Upper lobe of left lung (tissue), 6 donors: ENCODE measurements at regions not wholly inside any gene's neighbourhood (a gene's known extent, or its start where the extent isn't known, plus 50 kb on each side); places are given as distances from the start of the nearest gene placed in this dataset.
"Not testable (repeated sequence)": the region's sequence is repeated elsewhere in the genome, so short reads cannot be mapped to it uniquely, and the experiment has no call there.

Source experiments
- ATAC-seq, 2 donors: fragments of 200-7000 bp; cut with Tn5 transposase; one replicate each; pipeline ENCODE4 v1.9.1; 2022; ENCODE audit warnings: mild to moderate bottlenecking in 2 of 2, moderate library complexity in 2 of 2; ENCODE audit not compliant: low FRiP score in 2 of 2
- DNase-seq, 2 donors: peaks; one replicate each; pipeline ENCODE4 v3.0.0-alpha.2; 2019 to 2020
- H3K27ac ChIP-seq, 4 donors: fragments of 200-600 bp; sonication (generic); one replicate each; pipeline ENCODE4 v1.5.1; 2016 to 2019
- H3K27me3 ChIP-seq, 4 donors: fragments of 200-600 bp; sonication (generic); one replicate each; pipeline ENCODE4 v1.5.1; 2017 to 2019
- H3K36me3 ChIP-seq, 4 donors: fragments of 200-600 bp; sonication (generic); one replicate each; pipeline ENCODE4 v1.5.1; 2016 to 2019
- H3K4me1 ChIP-seq, 4 donors: fragments of 200-600 bp; sonication (generic); one replicate each; pipeline ENCODE4 v1.5.1; 2018 to 2019
- H3K4me3 ChIP-seq, 4 donors: fragments of 200-600 bp; sonication (generic); one replicate each; pipeline ENCODE4 v1.5.1; 2017 to 2019; ENCODE audit warnings: mild to moderate bottlenecking in 2 of 4, moderate library complexity in 1 of 4
- H3K9me3 ChIP-seq, 4 donors: fragments of 200-600 bp; sonication (generic); one replicate each; pipeline ENCODE4 v1.5.1; 2018 to 2019
- CTCF ChIP-seq, 6 experiments: fragments of 450-650 bp in 4 of 6; fragments of 200-600 bp in 2 of 6; sonication (generic) in 2 of 6; IDR thresholded peaks; one replicate each; pipeline ENCODE4 v1.5.1; 2016 to 2019; ENCODE audit warnings: antibody characterized with exemption in 6 of 6
- EP300 ChIP-seq, 4 donors: sonication (generic); formaldehyde crosslinking; IDR thresholded peaks; one replicate each; pipeline ENCODE4 v1.5.1; 2017; ENCODE audit warnings: antibody characterized with exemption in 4 of 4, control low read depth in 2 of 4
- POLR2A ChIP-seq, 4 donors: fragments of 450-650 bp; IDR thresholded peaks; one replicate each; pipeline ENCODE4 v1.5.1; 2016 to 2017; ENCODE audit warnings: antibody characterized with exemption in 4 of 4, mild to moderate bottlenecking in 2 of 4
- POLR2AphosphoS5 ChIP-seq, 2 donors: sonication (generic); formaldehyde crosslinking; IDR thresholded peaks; one replicate each; pipeline ENCODE4 v1.5.1; 2017; ENCODE audit warnings: antibody characterized with exemption in 2 of 2
- WGBS, 2 donors: methylation state at CpG; one replicate each; pipeline ENCODE4 v1.1.5; 2017 to 2018; 5-methylcytosine and 5-hydroxymethylcytosine counted together
- donor health status: DM: no; HTN: no; CAD: no; lungs with moderate emphysema.
- donor health status: DM: no; HTN: yes; CAD: no; lungs with severe emphysema.

DNA sequence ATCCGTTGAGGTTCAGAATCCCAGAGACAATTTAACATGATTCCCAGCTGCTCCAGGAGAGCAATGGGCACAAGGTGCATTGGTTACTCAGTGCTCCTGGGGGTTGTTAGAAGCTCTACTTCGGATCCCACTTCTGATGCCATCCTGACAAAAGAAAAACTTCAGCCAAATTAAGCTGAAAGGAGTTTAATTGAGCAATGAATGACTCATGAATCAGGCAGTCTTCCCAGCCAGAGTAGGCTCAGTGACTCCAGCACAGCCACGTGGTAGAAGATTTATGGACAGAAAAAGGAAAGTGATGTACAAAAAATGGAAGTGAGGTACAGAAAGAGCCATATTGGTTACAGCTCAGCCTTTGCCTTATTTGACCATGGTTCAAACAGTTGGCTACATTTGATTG is 95.7 kb downstream of the PWWP3B start:
- H3K36me3 ChIP-seq, result no peaks in the 10 kb centered on the region
- no peaks in the 10 kb centered on the region for H3K27me3 ChIP-seq
- DNase-seq, result no peak
- H3K4me1 ChIP-seq, result no peaks in the 10 kb centered on the region
- H3K27ac ChIP-seq, result no peak overlapping the region
- no peaks in the 10 kb centered on the region for H3K9me3 ChIP-seq
- no peak for ATAC-seq
- no peak overlapping the region for H3K4me3 ChIP-seq
- TF ChIP-seq CTCF (IDR thresholded peaks at IDR 0.05) (no peak), EP300 (IDR thresholded peaks at IDR 0.05) (no peak), POLR2AphosphoS5 (IDR thresholded peaks at IDR 0.05) (no peak)
- 40 to 76% methylated on average over 3 of the region's 3 CpGs for whole genome bisulfite sequencing, 2 donors

DNA sequence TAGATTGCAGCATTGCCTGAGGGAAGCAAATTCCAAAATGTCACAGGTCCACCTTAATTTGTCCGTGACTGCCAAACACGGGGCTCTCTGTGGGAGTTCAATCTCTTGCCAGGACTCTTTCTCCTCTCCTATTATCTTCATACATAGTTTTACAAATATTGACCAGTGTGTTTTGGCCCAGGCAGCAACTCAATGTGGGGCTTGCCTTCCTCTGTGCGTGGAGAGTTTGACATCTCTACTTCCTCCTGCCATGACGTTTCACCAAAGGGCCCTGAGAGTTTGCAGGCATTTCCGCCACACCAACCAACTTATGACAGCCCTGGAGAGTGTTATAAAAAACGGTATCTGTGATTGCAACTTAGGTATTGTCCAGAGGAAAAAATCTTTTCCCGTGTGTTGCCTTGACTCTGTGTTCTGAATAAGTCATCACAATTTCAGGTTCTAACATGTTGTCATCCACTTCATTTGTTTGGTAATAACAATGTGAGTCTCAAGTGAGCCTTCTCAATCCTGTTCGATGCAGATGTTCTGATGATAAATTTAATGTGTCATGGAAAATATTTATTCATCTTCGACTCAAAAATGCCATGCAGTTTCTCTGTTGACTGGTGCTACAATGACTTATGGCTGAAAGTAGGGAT is 106.0 kb downstream of the PWWP3B start:
- not testable (repeated sequence) for H3K27ac ChIP-seq, H3K4me1 ChIP-seq, H3K36me3 ChIP-seq, DNase-seq, H3K9me3 ChIP-seq, ATAC-seq, H3K27me3 ChIP-seq, H3K4me3 ChIP-seq
- WGBS, 2 donors, result no CpG with 5 or more reads among the region's 9 CpGs

DNA sequence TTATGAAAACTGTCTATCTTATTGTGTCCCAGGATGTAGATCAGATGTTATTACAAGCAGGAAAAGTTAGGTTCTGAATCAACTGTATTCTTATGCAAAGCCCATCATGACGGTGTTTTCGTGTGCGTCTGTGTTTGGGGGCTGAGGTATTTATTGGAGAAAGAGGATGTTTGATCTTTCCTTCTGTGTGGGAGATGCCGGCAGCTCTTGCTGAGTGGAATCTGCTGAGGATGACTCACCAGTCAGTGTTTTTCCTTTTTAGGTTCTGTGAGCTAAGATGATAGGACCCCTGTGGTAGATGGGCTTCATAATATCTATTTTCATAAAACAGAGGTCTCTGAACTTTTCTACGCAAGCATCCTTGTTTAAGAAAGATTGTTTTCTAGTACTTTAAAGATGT is 107.1 kb downstream of the PWWP3B start:
- not testable (repeated sequence) for H3K9me3 ChIP-seq, H3K27me3 ChIP-seq, ATAC-seq, H3K4me3 ChIP-seq, DNase-seq, H3K27ac ChIP-seq, H3K36me3 ChIP-seq, H3K4me1 ChIP-seq
- WGBS, 2 donors, result no CpG with 5 or more reads among the region's 5 CpGs

DNA sequence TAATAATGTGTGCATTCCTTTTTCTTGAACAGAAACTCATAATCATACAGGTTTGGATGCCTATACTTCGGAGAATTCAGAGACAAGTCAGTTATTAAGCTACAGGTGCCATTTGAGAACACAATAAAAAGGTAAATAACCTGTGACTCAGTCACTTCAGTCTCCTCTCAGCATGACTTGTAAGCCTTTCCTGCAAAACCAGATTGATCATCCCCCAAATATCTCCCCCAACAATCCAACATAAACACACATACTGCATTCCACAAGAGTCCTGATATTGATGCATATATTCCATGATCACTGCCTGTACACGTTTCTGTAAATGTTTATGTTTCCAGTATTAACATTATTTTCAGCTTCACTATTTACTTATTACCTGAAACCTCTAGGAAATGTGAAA is 110.8 kb downstream of the PWWP3B start:
- Histone ChIP-seq H3K4me1 (no peaks in the 10 kb centered on the region), H3K4me3 (no peak overlapping the region), H3K36me3 (no peaks in the 10 kb centered on the region), H3K9me3 (no peaks in the 10 kb centered on the region), H3K27me3 (no peaks in the 10 kb centered on the region), H3K27ac (no peak overlapping the region)
- WGBS, 2 donors, result 38 to 43% methylated on average over 2 of the region's 2 CpGs
- TF ChIP-seq CTCF (IDR thresholded peaks at IDR 0.05) (no peak), EP300 (IDR thresholded peaks at IDR 0.05) (no peak), POLR2A (IDR thresholded peaks at IDR 0.05) (no peak), POLR2AphosphoS5 (IDR thresholded peaks at IDR 0.05) (no peak)
- no peak for ATAC-seq
- no peak for DNase-seq

- H3K27me3 ChIP-seq, result no peaks in the 10 kb centered on the region
- no peak for DNase-seq
- no peak overlapping the region for H3K27ac ChIP-seq
- TF ChIP-seq POLR2AphosphoS5 (IDR thresholded peaks at IDR 0.05) (no peak), EP300 (IDR thresholded peaks at IDR 0.05) (no peak), POLR2A (IDR thresholded peaks at IDR 0.05) (no peak), CTCF (IDR thresholded peaks at IDR 0.05) (no peak)
- ATAC-seq, result no peak
- H3K9me3 ChIP-seq, result no peaks in the 10 kb centered on the region
- no peaks in the 10 kb centered on the region for H3K4me1 ChIP-seq
- 79 to 81% methylated on average over 2 of the region's 2 CpGs for WGBS, 2 donors
- no peaks in the 10 kb centered on the region for H3K36me3 ChIP-seq
- H3K4me3 ChIP-seq, result no peak overlapping the region
Observed at GRCh38 chrX:106281383-106281782, 113.3 kb downstream of the PWWP3B start.

DNA sequence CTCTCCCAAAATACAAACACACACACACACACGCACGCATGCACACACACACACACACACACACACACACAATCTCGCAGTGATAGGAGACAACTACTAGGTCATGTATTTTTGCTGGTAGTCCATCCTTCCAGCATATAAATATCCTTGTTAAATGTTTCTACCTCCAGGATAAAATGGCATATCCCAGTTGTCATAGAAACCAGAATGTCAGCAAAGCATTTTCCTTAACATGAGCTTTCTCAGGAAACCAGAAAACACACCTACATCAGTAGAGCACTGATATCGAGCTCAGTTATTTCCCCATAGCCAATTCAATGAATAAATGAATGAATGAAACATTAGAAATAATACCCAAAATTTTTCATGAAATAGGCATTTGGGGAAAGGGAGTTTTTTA is 115.7 kb downstream of the PWWP3B start:
- WGBS, 2 donors, result 67 to 94% methylated on average over 4 of the region's 4 CpGs
- H3K9me3 ChIP-seq, result no peaks in the 10 kb centered on the region
- TF ChIP-seq POLR2A (IDR thresholded peaks at IDR 0.05) (no peak), EP300 (IDR thresholded peaks at IDR 0.05) (no peak), POLR2AphosphoS5 (IDR thresholded peaks at IDR 0.05) (no peak), CTCF (IDR thresholded peaks at IDR 0.05) (no peak)
- H3K4me1 ChIP-seq, result no peaks in the 10 kb centered on the region
- no peaks in the 10 kb centered on the region for H3K36me3 ChIP-seq
- no peak for ATAC-seq
- DNase-seq, result no peak
- no peak overlapping the region for H3K4me3 ChIP-seq
- H3K27me3 ChIP-seq, result no peaks in the 10 kb centered on the region
- no peak overlapping the region for H3K27ac ChIP-seq
